DOHH2 (cell line): ENCODE measurements at regions not wholly inside any gene's neighbourhood (a gene's known extent, or its start where the extent isn't known, plus 50 kb on each side); places are given as distances from the start of the nearest gene placed in this dataset.

Experiments
- H3F3A ChIP-seq: fragments of 200-600 bp; sonication (generic), shearing (Covaris generic); 2 replicates; pipeline ENCODE4 v1.6.0; 2016; ENCODE audit warnings: antibody characterized with exemption, mild to moderate bottlenecking; ENCODE audit not compliant: control insufficient read depth, insufficient read depth
- H3K27ac ChIP-seq: fragments of 200-600 bp; sonication (generic); 2 replicates; pipeline ENCODE4 v1.5.1; 2014; ENCODE audit warnings: low read depth, mild to moderate bottlenecking, low read length, moderate library complexity
- H3K27me3 ChIP-seq: fragments of 200-600 bp; sonication (generic); 2 replicates; pipeline ENCODE4 v1.6.1; 2014; ENCODE audit warnings: mild to moderate bottlenecking, low read length, mixed read lengths; ENCODE audit not compliant: control insufficient read depth
- H3K36me3 ChIP-seq: fragments of 200-600 bp; sonication (generic); 2 replicates; pipeline ENCODE4 v1.6.1; 2014; ENCODE audit warnings: mild to moderate bottlenecking, low read length, moderate library complexity, mixed read lengths; ENCODE audit not compliant: control insufficient read depth
- H3K4me1 ChIP-seq: fragments of 200-600 bp; sonication (generic); 2 replicates; pipeline ENCODE4 v1.6.1; 2014; ENCODE audit warnings: mild to moderate bottlenecking, low read length, mixed read lengths; ENCODE audit not compliant: control insufficient read depth
- H3K4me2 ChIP-seq: fragments of 200-600 bp; sonication (generic); 2 replicates; pipeline ENCODE4 v1.6.0; 2014; ENCODE audit warnings: mild to moderate bottlenecking, low read length, moderate library complexity
- H3K4me3 ChIP-seq: fragments of 200-600 bp; sonication (generic); 2 replicates; pipeline ENCODE4 v1.5.1; 2014; ENCODE audit warnings: mild to moderate bottlenecking, low read length, mixed read lengths
- H3K79me2 ChIP-seq: fragments of 200-600 bp; sonication (generic); 2 replicates; pipeline ENCODE4 v1.6.1; 2014; ENCODE audit warnings: mild to moderate bottlenecking, low read length, mixed read lengths; ENCODE audit not compliant: control insufficient read depth
- H3K9me2 ChIP-seq: fragments of 200-600 bp; sonication (generic); replicated peaks from 2 replicates; pipeline ENCODE4 v1.6.1; 2014; ENCODE audit warnings: mild to moderate bottlenecking, low read length, mixed read lengths; ENCODE audit not compliant: control insufficient read depth
- H3K9me3 ChIP-seq: fragments of 200-600 bp; sonication (generic); 2 replicates; pipeline ENCODE4 v1.6.1; 2014; ENCODE audit warnings: antibody characterized with exemption, low read length, mixed read lengths; ENCODE audit not compliant: control insufficient read depth, insufficient read depth
- H4K20me1 ChIP-seq: fragments of 200-600 bp; sonication (generic); 2 replicates; pipeline ENCODE4 v1.6.0; 2014; ENCODE audit warnings: low read depth, mild to moderate bottlenecking, antibody characterized with exemption, low read length, moderate library complexity; ENCODE audit not compliant: control insufficient read depth, insufficient read depth
- CTCF ChIP-seq: fragments of 200-600 bp; sonication (generic); IDR thresholded peaks from one replicate; pipeline ENCODE4 v1.5.1; 2014; ENCODE audit warnings: antibody characterized with exemption, mild to moderate bottlenecking, low read depth, low read length; ENCODE audit not compliant: poor library complexity, severe bottlenecking
- EZH2phosphoT487 ChIP-seq: fragments of 200-600 bp; sonication (generic); IDR thresholded peaks from 2 replicates; pipeline ENCODE4 v1.6.1; 2017; ENCODE audit warnings: borderline replicate concordance, mild to moderate bottlenecking, antibody characterized with exemption, low read length, moderate library complexity, mixed read lengths

GRCh38 chr9:121567500-121568342 lies 68.1 kb upstream of the GGTA1 start:
- Histone ChIP-seq H3K4me2 (no peak overlapping the region), H3K9me2 (no peaks in the 10 kb centered on the region), H3K36me3 (no peaks in the 10 kb centered on the region), H3F3A (no peaks in the 10 kb centered on the region), H4K20me1 (no peaks in the 10 kb centered on the region), H3K4me3 (no peak overlapping the region), H3K27me3 (no peaks in the 10 kb centered on the region), H3K27ac (no peak overlapping the region), H3K4me1 (no peaks in the 10 kb centered on the region), H3K9me3 (no peaks in the 10 kb centered on the region), H3K79me2 (no peaks in the 10 kb centered on the region)
- TF ChIP-seq CTCF, result no peak
- TF ChIP-seq EZH2phosphoT487, result no peak

GRCh38 chr9:121568343-121569265 lies 69.0 kb upstream of the GGTA1 start:
- Histone ChIP-seq H4K20me1 (no peaks in the 10 kb centered on the region), H3K36me3 (no peaks in the 10 kb centered on the region), H3K27me3 (no peaks in the 10 kb centered on the region), H3K79me2 (no peaks in the 10 kb centered on the region), H3K4me3 (no peak overlapping the region), H3K27ac (no peak overlapping the region), H3K9me2 (no peaks in the 10 kb centered on the region), H3K4me2 (no peak overlapping the region), H3F3A (no peaks in the 10 kb centered on the region), H3K4me1 (no peaks in the 10 kb centered on the region), H3K9me3 (no peaks in the 10 kb centered on the region)
- TF ChIP-seq EZH2phosphoT487, result no peak
- no peak for TF ChIP-seq CTCF

DNA sequence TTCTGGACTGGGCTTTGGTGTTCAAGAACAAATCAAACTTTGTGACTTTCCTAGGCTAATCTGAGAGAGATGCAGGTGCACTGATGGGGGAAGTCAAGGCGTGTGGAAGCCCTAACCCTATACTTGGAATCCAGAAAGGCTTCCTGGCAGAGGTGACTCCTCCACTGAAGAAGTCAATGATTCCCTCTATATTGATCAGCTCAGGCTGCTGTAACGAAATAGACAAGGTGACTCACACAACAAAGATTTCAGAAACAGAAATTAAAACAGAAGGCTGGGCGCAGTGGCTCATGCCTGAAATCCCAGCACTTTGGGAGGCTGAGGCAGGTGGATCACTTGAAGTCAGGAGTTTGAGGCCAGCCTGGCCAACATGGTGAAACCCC lies 69.6 kb upstream of the GGTA1 start:
- no peaks in the 10 kb centered on the region for H3K79me2 ChIP-seq
- no peak overlapping the region for H3K27ac ChIP-seq
- no peaks in the 10 kb centered on the region for H3K36me3 ChIP-seq
- no peak overlapping the region for H3K4me2 ChIP-seq
- H4K20me1 ChIP-seq, result no peaks in the 10 kb centered on the region
- H3F3A ChIP-seq, result no peaks in the 10 kb centered on the region
- H3K4me3 ChIP-seq, result no peak overlapping the region
- TF ChIP-seq CTCF, result no peak
- no peak for TF ChIP-seq EZH2phosphoT487
- H3K4me1 ChIP-seq, result no peaks in the 10 kb centered on the region
- no peaks in the 10 kb centered on the region for H3K27me3 ChIP-seq
- H3K9me3 ChIP-seq, result no peaks in the 10 kb centered on the region
- no peaks in the 10 kb centered on the region for H3K9me2 ChIP-seq
